ENCODE measurements at regions not wholly inside any gene's neighbourhood (a gene's known extent, or its start where the extent isn't known, plus 50 kb on each side); places are given as distances from the start of the nearest gene placed in this dataset.
"Not testable (repeated sequence)": the region's sequence is repeated elsewhere in the genome, so short reads cannot be mapped to it uniquely, and the experiment has no call there.

- DNase-seq (ENCODE audit: extremely low read depth in 1 of 11, low read depth in 9 of 11, low spot score in 4 of 11): not testable (repeated sequence)
Measured at GRCh38 chr20:17891131-17891530, 77.5 kb downstream of the SNX5 start.

GRCh38 chr20:17890330-17890729, 78.3 kb downstream of the SNX5 start:
- no peak for DNase-seq (ENCODE audit: extremely low read depth in 1 of 11, low read depth in 9 of 11, low spot score in 4 of 11)

GRCh38 chr20:17889226-17889625, 79.4 kb downstream of the SNX5 start:
- DNase-seq (ENCODE audit: extremely low read depth in 1 of 11, low read depth in 9 of 11, low spot score in 4 of 11): no peak

- no peak for DNase-seq (ENCODE audit: extremely low read depth in 1 of 11, low read depth in 9 of 11, low spot score in 4 of 11)
Measured at GRCh38 chr20:17888044-17888443, 80.5 kb downstream of the SNX5 start.

- DNase-seq (ENCODE audit: extremely low read depth in 1 of 11, low read depth in 9 of 11, low spot score in 4 of 11): no peak
Measured at GRCh38 chr20:17887331-17888030, 81.1 kb downstream of the SNX5 start.

- peak in 2 of 11 donors; percentile 46 to 52 for DNase-seq (ENCODE audit: extremely low read depth in 1 of 11, low read depth in 9 of 11, low spot score in 4 of 11)
Measured at GRCh38 chr20:17885544-17885943, 83.0 kb downstream of the SNX5 start.

GRCh38 chr20:17885076-17885475, 83.5 kb downstream of the SNX5 start:
- DNase-seq (ENCODE audit: extremely low read depth in 1 of 11, low read depth in 9 of 11, low spot score in 4 of 11): no peak

GRCh38 chr20:17884307-17885003, 84.1 kb downstream of the SNX5 start:
- no peak for DNase-seq (ENCODE audit: extremely low read depth in 1 of 11, low read depth in 9 of 11, low spot score in 4 of 11)

- no peak for DNase-seq (ENCODE audit: extremely low read depth in 1 of 11, low read depth in 9 of 11, low spot score in 4 of 11)
Measured at GRCh38 chr20:17883592-17884306, 84.8 kb downstream of the SNX5 start.

GRCh38 chr20:17882834-17883591, 85.6 kb downstream of the SNX5 start:
- DNase-seq (ENCODE audit: extremely low read depth in 1 of 11, low read depth in 9 of 11, low spot score in 4 of 11): no peak

- DNase-seq (ENCODE audit: extremely low read depth in 1 of 11, low read depth in 9 of 11, low spot score in 4 of 11): no peak
Measured at GRCh38 chr20:17882065-17882833, 86.3 kb downstream of the SNX5 start.

- DNase-seq (ENCODE audit: extremely low read depth in 1 of 11, low read depth in 9 of 11, low spot score in 4 of 11): no peak
Measured at GRCh38 chr20:17881741-17882064, 86.9 kb downstream of the SNX5 start.

- no peak for DNase-seq (ENCODE audit: extremely low read depth in 1 of 11, low read depth in 9 of 11, low spot score in 4 of 11)
Measured at GRCh38 chr20:17878912-17879602, 89.5 kb downstream of the SNX5 start.

- DNase-seq (ENCODE audit: extremely low read depth in 1 of 11, low read depth in 9 of 11, low spot score in 4 of 11): no peak
Measured at GRCh38 chr20:17878069-17878911, 90.3 kb downstream of the SNX5 start.

GRCh38 chr20:17875981-17876385, 92.6 kb downstream of the SNX5 start:
- DNase-seq (ENCODE audit: extremely low read depth in 1 of 11, low read depth in 9 of 11, low spot score in 4 of 11): peak in 4 of 11 donors; percentile 45 to 70 (median 59)

- DNase-seq (ENCODE audit: extremely low read depth in 1 of 11, low read depth in 9 of 11, low spot score in 4 of 11): peak in 3 of 11 donors; percentile 52 to 72 (median 57)
Measured at GRCh38 chr20:17875106-17875980, 93.3 kb downstream of the SNX5 start.
